HS-5 (cell line): ENCODE measurements at regions not wholly inside any gene's neighbourhood (a gene's known extent, or its start where the extent isn't known, plus 50 kb on each side); places are given as distances from the start of the nearest gene placed in this dataset.

Experiments
- DNase-seq: peaks from one replicate; pipeline ENCODE4 v3.0.0-alpha.2; 2012; ENCODE audit warnings: low read depth

- DNase-seq: no peak
These were observed 167.6 kb downstream of the TMEM38B start for GRCh38 chr9:105861972-105862371.

- no peak for DNase-seq
These were observed 170.0 kb downstream of the TMEM38B start for GRCh38 chr9:105864248-105864898.

- no peak for DNase-seq
These were observed 170.9 kb downstream of the TMEM38B start for GRCh38 chr9:105865285-105865684.

DNA sequence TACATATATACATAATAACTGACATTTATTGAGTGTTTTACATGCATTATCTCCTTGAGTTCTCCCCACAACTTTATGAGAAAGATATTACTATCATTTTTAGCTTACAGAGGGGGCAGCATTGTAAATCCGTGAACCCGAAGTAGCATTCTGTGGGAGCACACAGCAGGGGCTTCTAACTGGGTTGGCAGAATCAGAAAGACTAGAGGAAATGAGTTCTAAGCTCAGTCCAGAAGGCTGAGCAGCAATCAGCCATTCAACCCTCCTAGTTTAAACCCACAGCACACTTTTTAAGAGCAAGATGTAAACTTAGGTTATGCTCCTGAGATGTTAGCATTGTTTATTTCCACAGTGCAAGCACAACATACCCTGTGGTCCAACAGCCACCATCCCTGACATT, 177.2 kb downstream of the TMEM38B start:
- no peak for DNase-seq

- DNase-seq: no peak
These were observed 179.5 kb downstream of the TMEM38B start for GRCh38 chr9:105873801-105874200.

GRCh38 chr9:105877721-105878120, 183.4 kb downstream of the TMEM38B start:
- no peak for DNase-seq

DNA sequence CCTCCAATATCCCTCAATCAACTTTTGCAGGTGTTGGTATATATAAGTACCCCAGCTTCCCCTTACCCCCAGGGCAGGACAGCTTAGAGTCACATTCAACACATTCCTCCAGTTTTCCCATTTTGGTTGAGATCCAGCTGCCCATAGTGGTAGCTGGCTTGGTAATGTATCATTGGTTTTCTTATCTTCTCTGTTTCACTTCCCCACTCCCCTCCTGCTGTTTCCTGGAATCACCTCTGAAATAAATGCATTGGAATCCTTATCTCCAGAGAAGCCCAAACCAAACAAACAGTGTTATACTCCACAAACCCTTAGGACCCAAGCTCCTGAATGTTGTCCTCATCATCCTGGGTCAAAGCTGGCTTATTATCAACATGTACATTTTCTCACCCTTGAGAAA, 184.8 kb downstream of the TMEM38B start:
- DNase-seq: no peak

DNA sequence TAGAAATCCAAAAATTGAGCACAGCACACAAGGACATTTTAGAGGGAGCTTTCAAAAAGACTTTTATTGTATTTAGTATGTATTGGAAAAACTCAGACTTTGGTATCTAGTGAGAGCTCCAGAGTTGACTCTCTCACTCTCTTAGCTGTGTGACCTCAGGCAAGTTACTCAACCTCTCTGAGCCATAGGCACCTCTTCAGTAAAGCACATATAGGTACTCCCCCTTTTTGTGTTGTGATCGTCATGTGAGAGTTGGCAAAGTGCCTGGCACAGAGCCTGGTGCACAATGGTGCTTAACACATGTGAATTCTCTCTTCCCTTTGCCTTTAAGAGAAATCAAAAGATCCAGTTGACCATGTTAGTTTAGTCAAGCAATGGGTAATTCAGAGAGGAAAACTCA, 186.2 kb downstream of the TMEM38B start:
- DNase-seq: no peak

- DNase-seq: no peak
These were observed 186.7 kb downstream of the TMEM38B start for GRCh38 chr9:105881021-105881420.

DNA sequence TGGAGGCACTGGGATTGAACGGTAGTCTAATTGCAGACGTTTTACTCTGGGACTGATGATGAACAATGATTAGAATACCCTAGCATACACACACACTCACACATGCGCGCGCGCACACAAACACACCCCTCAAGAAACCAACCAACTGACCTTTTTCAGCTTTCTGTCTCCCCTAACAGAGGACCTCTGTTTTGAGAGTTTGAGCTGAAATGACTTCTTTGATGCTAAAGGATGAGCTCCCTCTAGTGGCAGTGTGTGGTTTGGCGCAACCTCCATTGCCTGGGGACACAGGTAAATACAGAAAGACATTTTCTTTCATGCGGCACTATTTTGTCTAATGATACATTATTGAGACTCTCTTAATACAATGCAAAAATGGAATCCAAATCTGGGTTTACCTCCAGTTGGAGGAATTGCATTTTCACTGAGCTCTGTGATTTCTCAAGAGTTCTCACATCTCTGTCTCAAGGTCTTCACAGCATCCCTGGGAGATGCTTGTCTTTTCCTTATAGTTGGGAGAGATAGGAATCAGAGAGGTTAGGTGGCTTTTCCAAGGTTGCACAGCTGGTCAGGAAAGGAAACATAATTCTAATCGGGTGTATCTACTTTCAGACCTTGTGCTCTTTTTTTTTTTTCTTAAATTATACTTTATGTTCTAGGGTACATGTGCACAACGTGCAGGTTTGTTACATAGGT, 187.5 kb downstream of the TMEM38B start:
- DNase-seq: no peak

DNA sequence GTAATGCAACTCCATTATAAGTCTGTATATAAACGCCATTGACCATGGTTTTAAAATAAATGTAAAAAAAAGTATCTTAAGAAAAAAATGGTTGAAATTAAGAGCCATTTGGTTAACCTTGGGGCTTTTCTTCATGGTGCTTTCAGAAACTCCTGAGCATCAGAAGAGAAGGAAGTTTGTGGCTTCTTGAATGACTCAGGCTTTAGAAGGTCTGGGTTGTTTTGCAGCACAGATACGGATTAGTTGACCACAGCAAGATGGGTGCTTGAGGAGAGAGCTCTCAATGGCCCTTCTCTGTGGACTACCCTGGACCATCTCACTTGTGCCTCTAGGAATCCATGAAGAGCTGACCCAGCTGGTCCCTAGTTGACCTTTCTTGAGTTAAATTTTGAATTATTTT, 189.5 kb downstream of the TMEM38B start:
- DNase-seq: no peak

DNA sequence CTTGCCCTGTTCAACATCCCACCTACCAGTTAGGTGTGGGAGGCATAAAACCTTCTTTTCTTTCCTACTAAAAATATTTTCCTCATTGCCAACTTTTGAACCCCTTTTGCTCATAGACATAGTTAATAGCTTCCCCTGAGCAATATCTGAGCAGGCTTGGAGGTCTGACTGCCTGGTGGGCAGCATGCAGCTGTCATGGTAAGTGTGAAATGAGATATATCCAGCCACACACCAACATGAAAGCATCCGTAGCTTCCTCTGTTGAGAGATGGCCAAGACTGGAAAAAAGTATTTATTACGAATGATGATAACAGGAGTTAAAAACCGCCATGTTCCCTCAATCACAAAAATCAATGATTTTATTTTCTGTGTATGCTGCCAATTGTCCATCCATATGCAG, 190.1 kb downstream of the TMEM38B start:
- no peak for DNase-seq

GRCh38 chr9:105886136-105886535, 191.8 kb downstream of the TMEM38B start:
- no peak for DNase-seq

DNA sequence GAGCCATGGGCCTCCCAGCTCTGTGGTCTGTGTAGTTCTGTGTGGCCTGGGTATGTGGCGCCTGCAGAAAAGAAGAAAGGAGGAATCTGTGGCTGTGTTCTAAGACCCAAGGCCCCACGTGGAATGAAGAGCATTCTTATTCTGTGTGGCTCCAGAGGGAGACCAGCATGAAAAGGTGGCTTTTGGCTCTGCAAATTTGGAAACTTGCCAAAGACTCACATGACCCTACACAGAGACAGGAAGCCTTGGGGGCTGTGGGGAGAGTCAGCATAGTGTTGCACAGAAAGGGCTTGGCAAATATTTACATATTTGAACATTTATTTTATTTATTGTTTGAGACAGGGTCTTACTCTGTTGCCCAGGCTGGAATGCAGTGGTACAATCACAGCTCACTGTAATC, 193.3 kb downstream of the TMEM38B start:
- DNase-seq: no peak

- no peak for DNase-seq
These were observed 195.9 kb downstream of the TMEM38B start for GRCh38 chr9:105890046-105890822.

GRCh38 chr9:105900123-105900522, 205.8 kb downstream of the TMEM38B start:
- no peak for DNase-seq

- DNase-seq: no peak
These were observed 207.3 kb downstream of the TMEM38B start for GRCh38 chr9:105901514-105902109.

DNA sequence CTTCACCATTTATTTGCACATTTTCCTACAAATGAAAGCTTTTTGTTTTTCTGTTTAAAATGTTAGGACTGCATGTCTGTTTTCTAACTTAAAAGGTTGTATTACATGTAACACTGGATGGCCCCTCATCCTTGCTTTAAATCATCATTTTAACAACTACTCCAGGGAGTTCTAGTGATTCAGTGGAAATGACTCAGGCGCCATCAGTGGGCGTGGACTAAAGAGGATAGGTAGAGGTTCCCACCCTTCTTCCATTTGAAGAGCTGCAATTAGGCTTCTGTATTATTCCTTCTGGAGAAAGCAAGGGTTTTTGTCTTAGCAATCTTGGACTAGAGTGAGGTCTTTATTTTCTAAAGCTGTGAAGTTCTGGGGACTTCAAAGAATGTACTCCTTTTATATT, 213.7 kb downstream of the TMEM38B start:
- DNase-seq: no peak

- peak; percentile 42 for DNase-seq
These were observed 217.0 kb downstream of the TMEM38B start for GRCh38 chr9:105911104-105911911.

DNA sequence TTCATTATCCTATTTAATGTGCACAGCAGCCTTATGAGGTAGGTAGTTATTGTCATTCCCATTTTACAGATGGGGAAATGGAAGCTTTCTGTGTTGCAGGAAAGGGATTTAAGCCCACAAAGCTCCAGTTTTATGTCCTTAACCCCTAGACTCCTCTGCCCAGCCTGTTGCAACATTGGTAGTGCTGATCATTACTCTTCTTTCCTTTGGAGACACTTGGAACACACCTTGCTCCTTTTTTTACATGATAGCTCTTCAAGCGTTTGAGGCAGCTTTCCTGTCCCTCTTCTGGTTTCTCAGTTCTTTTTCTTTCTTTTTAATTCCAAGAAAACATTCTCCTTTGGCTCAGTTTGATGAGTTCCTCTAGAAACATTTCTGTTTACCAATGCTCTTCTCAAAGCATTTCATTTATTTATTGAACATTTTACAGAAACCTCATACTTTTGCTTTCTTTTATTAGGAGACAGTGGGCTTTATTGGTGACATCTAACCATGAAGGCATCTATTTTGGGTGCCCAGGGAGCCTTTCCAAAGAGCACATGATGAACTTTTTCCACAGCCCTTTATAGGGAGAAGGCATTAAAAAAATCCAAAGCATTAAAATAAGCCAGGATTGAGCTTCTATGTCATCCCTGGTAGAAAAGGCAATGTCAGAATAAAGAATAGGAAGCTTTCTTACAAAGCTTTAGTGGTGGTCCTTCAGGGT, 218.0 kb downstream of the TMEM38B start:
- DNase-seq: no peak

DNA sequence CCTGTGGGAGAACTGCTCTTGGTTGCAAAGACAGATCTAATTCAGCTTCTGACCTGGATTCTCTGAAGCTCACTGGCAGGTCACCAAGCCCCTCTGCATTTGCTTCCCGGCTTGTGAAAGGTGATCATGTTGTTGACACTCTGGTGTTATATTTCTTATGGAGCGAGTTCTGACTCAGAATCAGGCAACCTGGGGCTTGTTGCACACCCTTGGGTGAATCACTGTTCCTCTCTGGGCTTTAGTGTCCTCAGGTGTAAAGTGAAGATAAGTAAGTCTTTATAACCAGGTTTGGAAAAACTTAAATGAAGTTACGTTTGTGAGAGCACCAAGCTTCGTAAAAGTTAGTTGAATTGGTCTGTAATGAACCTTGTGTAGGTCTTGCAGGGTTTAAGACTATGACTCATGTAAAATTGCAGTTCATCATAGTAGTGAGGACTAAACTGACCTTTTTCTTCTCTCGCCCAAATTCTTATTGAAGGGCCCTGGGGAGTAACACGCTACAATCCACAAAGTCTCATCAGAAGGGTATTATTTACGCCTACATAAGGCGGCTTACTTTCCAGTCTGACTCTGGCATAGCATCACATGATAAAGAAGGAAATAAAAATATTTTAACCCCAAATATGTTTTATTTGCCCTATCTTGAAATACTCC, 218.6 kb downstream of the TMEM38B start:
- no peak for DNase-seq
